GM12801 (cell line): ENCODE measurements at regions not wholly inside any gene's neighbourhood (a gene's known extent, or its start where the extent isn't known, plus 50 kb on each side); places are given as distances from the start of the nearest gene placed in this dataset.

ENCODE experiments used
- TF ChIP-seq, protein P1 (sequence below): IDR thresholded peaks from one replicate; pipeline ENCODE4 v1.5.1; 2011; ENCODE audit warnings: control low read depth; ENCODE audit not compliant: insufficient read length; ENCODE audit errors: extremely low read depth

DNA sequence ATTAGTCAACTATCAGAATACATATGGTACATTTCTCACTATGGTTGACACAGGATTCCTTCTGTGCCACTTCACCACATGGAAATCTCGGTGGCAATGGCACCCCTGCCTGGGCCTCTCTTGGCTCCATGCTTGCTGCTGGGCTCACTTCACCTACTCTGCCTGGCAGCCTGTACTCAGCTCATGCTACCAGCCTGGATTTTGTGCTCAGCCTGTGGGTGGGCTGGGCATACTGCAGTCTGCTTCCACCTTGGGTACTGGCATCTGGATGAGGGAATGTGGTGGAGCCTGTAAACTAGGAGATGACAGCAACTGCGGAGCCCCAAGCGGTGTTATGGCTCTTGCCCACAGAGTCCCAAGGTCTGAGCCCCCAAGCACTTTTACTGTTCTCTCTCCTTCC lies 604.1 kb downstream of the MTRR start:
- TF ChIP-seq, protein P1, sequence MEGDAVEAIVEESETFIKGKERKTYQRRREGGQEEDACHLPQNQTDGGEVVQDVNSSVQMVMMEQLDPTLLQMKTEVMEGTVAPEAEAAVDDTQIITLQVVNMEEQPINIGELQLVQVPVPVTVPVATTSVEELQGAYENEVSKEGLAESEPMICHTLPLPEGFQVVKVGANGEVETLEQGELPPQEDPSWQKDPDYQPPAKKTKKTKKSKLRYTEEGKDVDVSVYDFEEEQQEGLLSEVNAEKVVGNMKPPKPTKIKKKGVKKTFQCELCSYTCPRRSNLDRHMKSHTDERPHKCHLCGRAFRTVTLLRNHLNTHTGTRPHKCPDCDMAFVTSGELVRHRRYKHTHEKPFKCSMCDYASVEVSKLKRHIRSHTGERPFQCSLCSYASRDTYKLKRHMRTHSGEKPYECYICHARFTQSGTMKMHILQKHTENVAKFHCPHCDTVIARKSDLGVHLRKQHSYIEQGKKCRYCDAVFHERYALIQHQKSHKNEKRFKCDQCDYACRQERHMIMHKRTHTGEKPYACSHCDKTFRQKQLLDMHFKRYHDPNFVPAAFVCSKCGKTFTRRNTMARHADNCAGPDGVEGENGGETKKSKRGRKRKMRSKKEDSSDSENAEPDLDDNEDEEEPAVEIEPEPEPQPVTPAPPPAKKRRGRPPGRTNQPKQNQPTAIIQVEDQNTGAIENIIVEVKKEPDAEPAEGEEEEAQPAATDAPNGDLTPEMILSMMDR: no peak

DNA sequence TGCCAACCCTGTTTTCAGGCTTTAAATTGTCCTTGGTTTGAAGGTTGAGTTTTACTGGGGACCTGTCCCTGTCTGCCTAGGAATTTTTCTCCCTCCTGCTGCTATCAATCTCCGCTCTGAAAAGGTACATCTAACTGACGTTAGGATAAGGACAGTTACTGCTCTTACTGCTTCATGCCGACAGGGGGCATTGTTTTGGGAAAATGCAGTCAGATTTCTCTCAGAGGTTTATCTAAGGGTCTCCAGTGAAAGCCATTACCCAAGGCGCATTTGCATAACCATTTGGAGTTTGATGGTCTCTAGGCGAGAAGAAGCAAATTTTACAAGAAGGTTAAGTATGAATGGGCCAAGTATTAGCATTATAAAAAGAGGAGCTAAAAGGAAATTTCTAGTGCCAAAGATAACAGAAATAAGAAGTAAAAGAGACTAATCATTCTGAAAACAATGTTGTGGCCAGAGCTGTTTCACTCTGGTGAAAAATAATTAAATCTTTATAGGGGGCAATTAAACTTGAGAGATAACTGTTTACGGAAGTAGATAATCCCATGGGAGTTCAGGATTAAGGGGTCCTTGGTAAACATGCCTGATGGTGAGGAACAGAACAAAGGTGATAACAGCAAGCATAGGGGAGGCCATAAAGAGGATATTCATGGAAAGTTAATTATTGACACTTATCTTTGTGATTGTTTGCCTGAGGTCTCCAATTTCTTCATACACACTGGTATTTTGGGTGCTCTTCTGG lies 605.0 kb downstream of the MTRR start:
- TF ChIP-seq, protein P1: no peak

DNA sequence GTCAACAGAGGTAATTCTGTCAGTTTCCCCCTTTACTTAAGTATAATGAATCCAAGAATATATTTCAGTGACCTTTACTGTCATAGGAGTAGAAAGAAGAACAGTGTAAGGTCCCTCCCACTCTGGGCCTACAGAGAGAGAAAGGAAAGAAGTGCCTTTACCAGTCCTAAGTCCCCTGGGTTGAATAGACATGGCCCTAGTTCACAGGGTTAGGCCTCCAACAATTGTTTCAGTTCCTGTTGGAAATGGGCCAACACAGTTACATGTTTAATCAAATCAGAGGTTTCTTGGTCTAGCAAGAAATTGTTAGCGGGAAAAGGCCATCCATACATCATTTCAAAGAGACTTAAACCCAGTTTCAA lies 605.6 kb downstream of the MTRR start:
- TF ChIP-seq, protein P1: no peak

DNA sequence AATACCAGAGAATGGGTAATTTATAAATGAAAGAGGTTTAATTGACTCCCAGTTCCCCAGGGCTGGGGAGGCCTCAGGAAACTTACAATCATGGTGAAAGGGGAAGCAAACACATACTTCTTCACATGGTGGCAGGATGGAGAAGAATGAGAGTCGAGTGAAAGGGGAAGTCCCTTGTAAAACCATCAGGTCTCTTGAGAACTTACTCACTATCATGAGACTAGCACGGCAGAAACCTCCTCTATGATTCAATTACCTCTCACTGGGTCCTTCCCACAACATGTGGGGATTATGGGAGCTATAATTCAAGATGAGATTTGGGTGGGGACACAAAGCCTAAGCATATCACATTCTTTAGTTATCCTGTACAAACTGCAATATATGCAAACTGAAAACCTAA lies 609.4 kb downstream of the MTRR start:
- TF ChIP-seq, protein P1: no peak

DNA sequence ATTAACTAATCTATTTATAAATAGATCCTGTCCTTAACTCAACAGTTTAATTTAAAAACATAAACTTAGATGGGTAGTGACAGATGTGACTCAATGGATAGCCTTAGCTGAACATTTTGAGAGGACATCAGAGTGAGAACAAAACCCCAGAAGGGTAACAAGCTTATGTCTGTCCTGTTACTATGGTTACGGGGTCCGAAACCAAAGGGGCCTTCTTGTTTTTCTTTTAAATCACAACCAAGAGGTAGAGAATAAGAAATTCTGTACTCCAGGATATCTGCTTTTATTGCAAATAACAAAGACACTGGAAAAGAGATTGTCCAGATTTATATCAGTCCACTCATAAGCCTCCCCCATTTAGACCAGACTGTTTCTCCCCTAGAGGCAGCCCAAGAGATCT lies 612.1 kb downstream of the MTRR start:
- TF ChIP-seq, protein P1: no peak

DNA sequence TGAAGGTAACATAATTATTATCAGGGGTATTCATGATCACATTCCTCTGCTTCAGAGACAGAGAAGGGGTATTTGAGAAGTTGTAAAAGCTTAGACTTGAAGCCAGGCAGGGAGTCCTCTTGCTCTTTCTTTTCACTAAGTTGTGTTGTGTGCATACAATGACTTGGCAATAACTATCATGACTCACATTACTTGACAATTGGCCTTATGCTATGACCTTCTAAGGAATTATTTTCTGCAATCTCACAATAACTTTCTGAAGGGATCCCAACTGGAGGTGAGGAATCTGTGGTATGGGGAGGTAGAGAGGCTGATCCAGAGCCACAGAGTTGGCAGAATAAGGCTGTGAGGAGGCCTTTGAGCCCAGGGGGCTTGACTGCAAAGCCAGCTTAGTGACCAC lies 622.3 kb downstream of the MTRR start:
- TF ChIP-seq, protein P1: no peak

DNA sequence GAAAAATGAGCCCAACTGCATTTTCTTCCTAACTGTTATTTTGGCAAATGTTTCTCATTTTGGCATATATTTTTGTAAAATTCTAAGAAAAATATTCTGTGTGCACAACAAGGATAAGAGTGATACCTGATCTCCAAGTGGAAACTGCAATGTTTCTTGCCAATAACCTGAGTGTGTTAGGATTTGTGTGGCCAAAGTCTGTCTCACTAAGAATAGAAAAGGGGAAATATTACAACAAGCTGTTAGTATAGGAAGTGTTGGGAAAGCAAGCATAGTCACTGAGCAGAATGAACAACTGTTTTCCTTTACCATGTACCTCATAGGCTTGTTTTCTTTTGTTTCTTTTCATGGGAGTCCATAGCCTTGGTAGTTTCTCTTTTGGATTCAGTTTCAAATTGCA lies 624.2 kb downstream of the MTRR start:
- TF ChIP-seq, protein P1: no peak
